GM18502 (cell line): ENCODE measurements at regions not wholly inside any gene's neighbourhood (a gene's known extent, or its start where the extent isn't known, plus 50 kb on each side); places are given as distances from the start of the nearest gene placed in this dataset.

Experiments
- ATAC-seq: cut with Tn5 transposase; IDR thresholded peaks from one replicate; pipeline ENCODE4 v1.9.1; 2021; ENCODE audit warnings: mild to moderate bottlenecking; ENCODE audit not compliant: unreplicated experiment, poor library complexity

GRCh38 chr18:24860978-24861680 is 400.7 kb downstream of the HRH4 start:
- ATAC-seq, result no peak

DNA sequence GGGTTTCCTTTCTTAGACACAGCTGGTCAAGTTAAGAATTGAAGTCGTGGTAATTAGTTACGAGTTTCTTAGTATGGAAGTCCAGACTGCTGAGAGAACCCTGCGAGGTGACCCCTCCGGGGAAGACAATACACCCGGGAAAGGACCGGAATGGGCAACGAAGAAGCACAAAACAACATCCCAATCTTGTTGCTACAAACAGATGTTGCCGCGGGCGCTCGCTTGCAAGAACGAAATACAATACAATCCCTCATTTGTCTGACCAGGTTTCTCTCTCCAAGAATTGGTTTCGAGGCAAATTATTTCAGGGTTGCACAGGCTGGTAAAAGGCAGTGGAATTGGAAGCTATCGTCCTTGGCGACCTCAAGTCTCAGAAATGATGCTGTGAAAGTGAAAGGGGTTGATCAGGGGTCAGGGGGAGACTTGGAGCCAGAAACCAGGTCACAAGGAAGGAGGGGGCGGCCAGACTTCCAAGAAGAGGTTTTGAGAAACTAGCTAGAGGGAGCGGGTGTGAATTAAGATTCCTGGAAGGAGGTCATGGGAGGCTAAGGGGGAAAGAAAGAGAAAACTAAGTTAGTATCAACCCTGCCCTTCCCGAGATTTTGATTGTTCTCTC is 401.9 kb downstream of the HRH4 start:
- ATAC-seq, result no peak

DNA sequence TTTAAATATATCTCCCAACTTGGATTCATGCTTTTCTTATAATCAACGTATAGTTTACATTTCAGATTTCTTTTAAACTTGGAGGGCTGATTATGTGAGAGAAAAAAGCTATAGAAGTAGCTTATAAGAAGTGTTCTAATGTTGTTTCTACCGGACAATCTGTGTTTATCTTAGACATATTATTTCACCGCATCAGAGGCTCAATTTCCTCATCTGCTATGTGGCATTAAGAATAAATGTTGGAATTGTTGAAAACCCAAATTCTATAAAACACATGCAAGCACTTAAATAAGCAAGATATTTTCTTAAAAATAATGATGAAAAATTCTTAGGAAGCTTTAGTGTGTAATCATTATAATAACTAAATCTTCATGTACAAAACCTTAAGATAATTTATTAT is 407.9 kb downstream of the HRH4 start:
- no peak for ATAC-seq

DNA sequence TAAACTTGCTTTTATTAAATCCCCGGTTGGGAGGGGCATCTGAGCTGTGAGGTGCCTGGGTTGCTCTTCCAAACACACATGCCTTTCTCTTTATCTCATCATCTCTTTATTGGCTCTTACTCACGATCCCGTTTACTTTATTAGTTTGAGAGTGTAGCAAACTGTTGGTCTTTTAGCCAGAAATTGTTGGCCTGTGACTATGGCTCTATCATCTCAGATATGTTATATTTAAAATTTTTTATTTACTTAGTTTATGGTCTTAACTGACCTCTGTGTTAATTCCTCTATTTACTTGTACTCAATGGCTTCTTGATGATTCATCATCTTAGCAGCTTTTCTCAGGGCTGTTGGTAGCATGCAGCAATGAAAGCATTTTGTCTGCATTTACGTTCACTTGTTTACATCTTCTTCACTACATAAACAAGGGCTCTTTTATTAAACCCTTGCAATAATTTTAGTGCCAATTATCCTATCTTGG is 408.4 kb downstream of the HRH4 start:
- ATAC-seq, result no peak

DNA sequence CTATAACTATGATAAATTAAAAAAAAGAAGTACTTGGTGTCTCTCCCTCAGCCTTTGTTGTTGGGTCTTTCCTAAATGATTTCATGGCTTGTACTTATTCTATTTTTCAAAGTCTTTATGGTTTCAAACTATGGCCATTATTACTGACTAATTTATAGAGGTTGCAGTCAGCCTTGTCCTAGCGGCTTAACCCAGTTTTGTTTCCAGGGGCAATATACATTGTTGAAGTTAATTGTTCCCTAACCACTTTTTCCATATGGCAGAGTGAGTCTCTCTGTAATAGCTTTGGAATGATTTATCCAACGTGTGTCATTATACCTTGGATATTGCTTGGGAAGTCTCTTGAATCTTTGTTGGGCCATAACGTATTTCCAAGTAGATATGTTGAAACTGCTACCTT is 408.8 kb downstream of the HRH4 start:
- no peak for ATAC-seq

- no peak for ATAC-seq
Observed at GRCh38 chr18:24875286-24875685, 414.8 kb downstream of the HRH4 start.

DNA sequence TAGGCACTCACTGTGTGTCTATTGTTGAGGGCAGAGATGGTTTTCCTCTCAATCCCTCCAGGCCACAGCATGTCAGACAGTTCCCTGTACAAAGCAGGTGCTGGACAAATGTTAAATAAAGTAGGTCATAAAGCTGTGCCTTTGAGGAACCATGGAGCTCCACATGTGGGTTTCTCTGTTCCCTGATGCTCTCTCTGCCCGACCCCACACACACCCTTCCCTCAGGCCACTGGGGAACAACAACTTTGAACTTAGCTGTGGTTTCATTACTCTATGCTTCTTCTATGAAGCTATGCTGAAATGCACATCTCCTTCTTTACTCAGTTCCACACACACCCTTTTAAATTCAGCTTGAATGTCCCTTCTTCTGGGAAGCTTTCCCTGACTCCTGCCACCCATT is 415.3 kb downstream of the HRH4 start:
- no peak for ATAC-seq

- no peak for ATAC-seq
Observed at GRCh38 chr18:24876266-24876665, 415.8 kb downstream of the HRH4 start.

DNA sequence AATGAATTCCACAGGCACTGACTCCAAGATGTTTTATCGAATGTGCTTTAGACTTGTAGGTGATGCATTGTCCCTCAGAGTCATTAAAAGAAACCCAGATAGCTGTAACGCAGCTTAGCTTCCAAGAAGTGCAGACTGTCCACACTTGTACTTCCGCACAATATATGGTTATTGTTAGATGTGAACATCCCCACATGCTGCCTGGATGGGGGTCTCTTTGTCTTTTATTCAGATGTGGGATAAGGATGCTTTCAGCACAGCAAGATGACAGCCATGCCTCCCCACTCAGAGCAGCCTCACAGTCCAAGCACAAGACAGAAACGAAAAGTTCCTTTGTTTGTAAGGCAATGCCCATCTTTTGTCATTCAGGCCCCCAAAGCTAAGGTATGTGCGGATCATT is 416.6 kb downstream of the HRH4 start:
- ATAC-seq, result no peak

GRCh38 chr18:24877546-24877945 is 417.1 kb downstream of the HRH4 start:
- ATAC-seq, result no peak

DNA sequence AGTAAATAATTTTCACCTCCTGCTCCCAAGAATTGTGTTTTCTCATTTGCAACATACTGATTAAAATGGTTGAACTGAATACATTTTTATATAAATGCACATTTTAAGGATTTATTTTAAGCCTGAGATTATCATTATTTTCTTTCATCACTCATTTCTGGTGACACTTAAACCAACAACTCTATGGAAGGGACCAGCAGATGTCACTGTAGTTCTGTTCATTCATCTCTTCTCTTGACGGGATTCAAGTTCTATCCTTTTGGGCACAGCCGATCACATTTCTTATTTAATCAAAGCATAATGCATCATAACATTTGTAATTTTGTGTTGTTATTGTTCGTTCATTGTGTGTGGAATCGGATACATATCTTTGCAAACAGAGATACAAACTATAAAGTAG is 417.9 kb downstream of the HRH4 start:
- ATAC-seq, result no peak

GRCh38 chr18:24885276-24885675 is 424.8 kb downstream of the HRH4 start:
- ATAC-seq, result no peak

DNA sequence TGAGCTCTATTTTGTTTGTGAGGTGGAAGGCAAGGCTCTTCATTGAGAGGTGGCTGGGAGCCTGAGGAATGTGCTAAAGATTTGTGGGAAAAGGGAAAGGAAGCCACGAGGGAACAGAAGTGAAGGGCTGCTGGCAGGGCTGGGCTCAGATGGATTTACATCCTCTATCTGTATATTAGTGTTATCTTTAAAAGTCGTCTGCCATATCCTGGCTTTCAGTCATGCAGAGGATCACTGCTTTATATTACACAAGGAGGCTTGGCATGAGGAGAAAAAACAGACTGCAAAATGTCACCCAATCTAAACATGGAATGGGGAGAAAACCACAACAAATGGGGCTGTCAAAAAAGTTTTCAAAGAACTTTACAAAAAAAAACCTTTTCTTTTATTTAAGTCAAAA is 434.4 kb downstream of the HRH4 start:
- ATAC-seq, result no peak

- ATAC-seq, result no peak
Observed at GRCh38 chr18:24897461-24897860, 437.0 kb downstream of the HRH4 start.

GRCh38 chr18:24910221-24910620 is 441.7 kb downstream of the ZNF521 start:
- ATAC-seq, result no peak

DNA sequence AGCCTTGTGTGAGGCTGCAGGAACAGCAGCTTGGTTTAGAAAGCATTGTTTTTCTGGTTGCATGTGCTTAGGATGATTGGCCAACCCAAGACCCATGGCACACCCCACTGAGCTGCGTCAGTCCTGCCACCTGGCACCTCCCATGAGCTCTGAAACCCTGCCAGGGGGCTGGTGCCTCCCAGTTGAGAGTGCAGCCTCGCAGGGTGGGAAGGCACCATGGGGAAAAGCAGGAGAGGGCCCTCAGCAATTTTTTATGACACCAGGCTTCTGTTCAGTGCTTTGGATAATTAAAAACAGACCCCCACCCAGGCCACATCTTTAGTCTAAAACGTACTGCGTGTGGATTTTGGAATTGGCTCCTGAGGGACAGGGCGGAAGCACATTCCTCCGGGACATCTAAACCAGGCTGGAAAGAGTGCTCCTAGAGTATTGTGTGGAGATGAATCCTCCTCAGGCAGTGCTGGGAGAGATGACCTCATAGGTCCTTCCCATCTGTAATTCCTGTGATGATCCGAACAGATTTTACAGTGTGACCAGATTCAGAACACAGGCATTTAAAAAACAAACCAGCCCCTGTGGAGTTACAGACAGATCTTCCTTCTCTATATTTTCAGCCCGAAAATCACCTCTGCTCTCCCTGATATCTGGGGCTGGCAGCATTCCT is 438.3 kb downstream of the ZNF521 start:
- no peak for ATAC-seq

DNA sequence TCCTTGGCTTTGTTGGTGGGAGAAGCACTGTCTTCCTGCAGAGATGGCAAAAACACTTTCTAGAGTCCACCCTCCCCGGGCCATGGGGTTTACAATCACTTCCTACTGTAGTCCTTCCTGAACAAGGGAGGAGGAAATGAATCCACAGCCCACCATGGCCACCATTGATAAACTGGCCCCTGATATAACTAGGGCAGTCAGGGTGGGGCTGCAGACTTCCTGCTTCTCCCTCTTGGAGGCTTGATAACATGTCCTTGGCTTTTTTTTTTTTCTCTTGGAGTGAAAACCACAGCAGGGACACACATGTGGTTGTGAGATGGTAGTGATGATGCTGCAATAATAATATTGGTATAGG is 437.8 kb downstream of the ZNF521 start:
- no peak for ATAC-seq

- ATAC-seq, result no peak
Observed at GRCh38 chr18:24914685-24915084, 437.3 kb downstream of the ZNF521 start.

DNA sequence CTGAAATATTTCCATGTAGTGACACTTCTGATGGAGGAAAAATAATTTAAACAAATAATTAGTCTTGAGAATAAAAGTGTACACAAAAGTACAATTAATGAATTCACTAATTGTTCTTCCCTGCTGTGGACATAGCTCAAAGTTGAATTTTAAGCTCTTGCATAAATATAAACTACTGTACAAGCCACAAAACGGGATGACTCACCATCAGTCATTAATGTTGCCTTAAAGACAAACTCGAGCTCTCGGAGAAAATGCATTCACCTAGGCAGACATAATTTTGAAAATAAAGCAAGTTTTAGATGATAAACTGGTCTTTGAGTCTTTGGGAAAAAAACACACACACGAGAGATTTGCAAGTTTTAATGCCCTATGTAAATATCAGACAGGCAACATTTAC is 436.4 kb downstream of the ZNF521 start:
- no peak for ATAC-seq

GRCh38 chr18:24917767-24918166 is 434.2 kb downstream of the ZNF521 start:
- ATAC-seq, result no peak

GRCh38 chr18:24918257-24918656 is 433.7 kb downstream of the ZNF521 start:
- no peak for ATAC-seq
